Chondrocyte (in vitro differentiated cells): ENCODE measurements at regions not wholly inside any gene's neighbourhood (a gene's known extent, or its start where the extent isn't known, plus 50 kb on each side); places are given as distances from the start of the nearest gene placed in this dataset.
A peak's percentile ranks its signal among the peaks of the same experiment; 100 is the strongest.

Source experiments
- DNase-seq: peaks from one replicate; pipeline ENCODE4 v3.0.0; 2021; ENCODE audit warnings: mixed read lengths, low spot score
- H3K27ac Mint-ChIP-seq: one replicate; pipeline ENCODE4 v1.8.0; 2021; ENCODE audit warnings: mild to moderate bottlenecking, moderate library complexity, mixed read lengths; ENCODE audit not compliant: unreplicated experiment
- H3K27me3 Mint-ChIP-seq: 2 replicates; pipeline ENCODE4 v1.8.0; 2021; ENCODE audit warnings: low read depth, mixed read lengths
- H3K36me3 Mint-ChIP-seq: 2 replicates; pipeline ENCODE4 v1.8.0; 2021; ENCODE audit warnings: low read depth, mixed read lengths
- H3K4me1 Mint-ChIP-seq: 2 replicates; pipeline ENCODE4 v1.8.0; 2021; ENCODE audit warnings: low read depth, mild to moderate bottlenecking, mixed read lengths
- H3K4me3 Mint-ChIP-seq: one replicate; pipeline ENCODE4 v1.8.0; 2021; ENCODE audit warnings: mild to moderate bottlenecking, moderate library complexity, mixed read lengths; ENCODE audit not compliant: unreplicated experiment
- H3K9me3 Mint-ChIP-seq: 2 replicates; pipeline ENCODE4 v1.8.0; 2021; ENCODE audit warnings: low read depth, mixed read lengths
- TF ChIP-seq, protein P1 (sequence below): fragments of 200-600 bp; sonication (generic); IDR thresholded peaks from 2 replicates; pipeline ENCODE4 v1.5.0; 2021; ENCODE audit warnings: antibody characterized with exemption, mild to moderate bottlenecking, moderate library complexity

DNA sequence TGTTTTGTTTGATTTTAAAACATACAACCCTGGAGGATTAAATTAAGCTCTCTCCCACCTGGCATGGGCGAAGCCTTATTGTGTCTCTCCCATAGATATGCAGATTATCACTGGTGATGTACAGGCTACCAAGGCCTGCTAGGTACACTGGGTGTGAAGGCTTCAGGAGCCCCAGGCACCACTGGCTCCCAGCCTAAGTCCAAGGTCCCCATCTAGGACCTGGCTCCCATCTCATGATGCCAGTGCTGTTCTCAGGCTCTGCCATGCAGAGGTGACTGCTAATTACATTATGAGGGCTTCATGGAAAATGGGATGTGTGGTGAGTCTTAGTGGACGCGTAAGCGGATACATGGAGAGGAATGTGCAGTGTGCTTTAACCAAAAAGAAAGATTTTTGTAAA lies 201.2 kb upstream of the KLHL29 start:
- H3K4me3 Mint-ChIP-seq: no peak overlapping the region
- no peaks in the 10 kb centered on the region for H3K4me1 Mint-ChIP-seq
- H3K36me3 Mint-ChIP-seq: peaks cover 3% of the 10 kb centered on the region
- H3K27me3 Mint-ChIP-seq: peaks cover 5% of the 10 kb centered on the region
- H3K27ac Mint-ChIP-seq: no peak overlapping the region
- H3K9me3 Mint-ChIP-seq: peaks cover 19% of the 10 kb centered on the region
- TF ChIP-seq, protein P1, sequence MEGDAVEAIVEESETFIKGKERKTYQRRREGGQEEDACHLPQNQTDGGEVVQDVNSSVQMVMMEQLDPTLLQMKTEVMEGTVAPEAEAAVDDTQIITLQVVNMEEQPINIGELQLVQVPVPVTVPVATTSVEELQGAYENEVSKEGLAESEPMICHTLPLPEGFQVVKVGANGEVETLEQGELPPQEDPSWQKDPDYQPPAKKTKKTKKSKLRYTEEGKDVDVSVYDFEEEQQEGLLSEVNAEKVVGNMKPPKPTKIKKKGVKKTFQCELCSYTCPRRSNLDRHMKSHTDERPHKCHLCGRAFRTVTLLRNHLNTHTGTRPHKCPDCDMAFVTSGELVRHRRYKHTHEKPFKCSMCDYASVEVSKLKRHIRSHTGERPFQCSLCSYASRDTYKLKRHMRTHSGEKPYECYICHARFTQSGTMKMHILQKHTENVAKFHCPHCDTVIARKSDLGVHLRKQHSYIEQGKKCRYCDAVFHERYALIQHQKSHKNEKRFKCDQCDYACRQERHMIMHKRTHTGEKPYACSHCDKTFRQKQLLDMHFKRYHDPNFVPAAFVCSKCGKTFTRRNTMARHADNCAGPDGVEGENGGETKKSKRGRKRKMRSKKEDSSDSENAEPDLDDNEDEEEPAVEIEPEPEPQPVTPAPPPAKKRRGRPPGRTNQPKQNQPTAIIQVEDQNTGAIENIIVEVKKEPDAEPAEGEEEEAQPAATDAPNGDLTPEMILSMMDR: no peak
- no peak for DNase-seq

DNA sequence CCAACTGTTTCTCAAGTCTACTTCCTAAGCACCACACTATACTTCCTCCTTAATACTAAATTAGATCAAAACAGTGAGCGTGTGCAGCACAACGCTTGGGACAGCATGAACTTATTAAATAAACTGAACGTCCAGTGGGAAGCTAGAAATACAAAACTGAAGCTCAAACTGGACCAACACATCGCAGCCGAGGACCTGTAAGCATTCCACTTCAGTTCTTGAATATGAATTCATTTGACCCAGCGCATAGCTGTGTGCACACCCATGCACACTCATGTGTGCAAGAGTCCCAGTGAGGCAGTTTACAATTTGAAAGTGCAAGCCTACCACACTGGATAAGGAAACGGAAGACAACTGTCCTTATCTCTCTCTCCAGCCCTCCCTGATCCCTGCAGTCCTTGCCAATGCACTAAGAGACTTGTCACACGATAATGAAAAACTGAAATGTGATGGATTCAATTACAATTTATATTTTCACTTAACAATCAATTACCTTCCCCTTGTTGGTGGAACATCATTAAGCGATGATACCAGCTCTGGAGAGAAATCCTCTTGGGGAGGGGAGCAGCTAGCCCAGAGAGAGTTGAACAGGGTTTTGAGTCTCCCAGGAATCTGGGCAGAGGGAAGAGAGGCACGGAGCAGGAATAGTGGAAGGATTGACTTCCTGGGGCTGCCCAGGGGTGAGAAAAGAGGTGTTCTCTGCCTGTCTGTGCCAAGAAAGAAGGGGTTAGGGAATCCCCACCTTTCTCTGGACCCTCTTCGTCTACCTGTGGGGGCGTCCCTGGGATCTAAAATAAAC lies 186.5 kb upstream of the KLHL29 start:
- Mint-ChIP-seq H3K27me3 (peaks cover 17% of the 10 kb centered on the region), H3K4me1 (no peaks in the 10 kb centered on the region), H3K27ac (no peak overlapping the region), H3K4me3 (no peak overlapping the region), H3K9me3 (peaks cover 14% of the 10 kb centered on the region), H3K36me3 (peaks cover 4% of the 10 kb centered on the region)
- TF ChIP-seq, protein P1: no peak
- no peak for DNase-seq

DNA sequence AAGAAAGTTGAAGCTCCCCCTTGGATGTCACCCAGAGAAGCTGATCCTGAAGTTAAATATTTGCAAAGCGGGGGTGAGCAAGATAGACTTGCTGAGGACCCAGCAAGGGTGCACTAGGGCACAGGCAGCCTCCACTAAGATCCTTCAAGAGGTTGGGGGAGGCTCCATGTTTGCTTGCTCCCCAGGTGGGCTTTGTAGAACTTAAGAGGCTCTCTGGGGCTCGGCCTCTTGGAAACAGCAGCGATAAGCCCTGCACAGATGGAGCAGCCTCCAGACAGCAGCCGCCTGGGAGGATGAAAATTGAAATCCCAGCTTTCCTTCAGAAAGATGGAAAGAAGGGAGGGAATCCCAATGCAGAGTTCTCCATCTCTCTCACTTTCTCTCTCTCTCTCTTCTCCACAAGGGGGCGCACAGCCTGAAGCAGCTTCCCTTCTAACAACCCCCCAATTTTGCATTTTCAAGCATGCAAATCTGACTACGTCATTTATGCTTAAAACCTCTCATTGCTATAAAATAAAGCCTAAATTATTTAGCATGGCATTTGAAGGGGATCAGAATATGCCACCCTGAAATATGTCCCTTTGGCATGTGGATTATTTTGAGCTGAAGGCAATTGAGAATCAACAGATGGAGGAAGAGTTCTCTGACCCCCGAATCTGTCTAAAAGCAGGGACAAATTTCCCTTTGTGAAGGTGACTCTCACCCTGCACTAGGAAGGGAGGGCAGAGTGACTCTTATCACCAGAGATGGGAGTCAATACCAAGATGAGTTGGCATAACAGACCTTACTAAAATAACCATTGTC lies 185.7 kb upstream of the KLHL29 start:
- Mint-ChIP-seq H3K36me3 (peaks cover 4% of the 10 kb centered on the region), H3K4me3 (no peak overlapping the region), H3K27ac (no peak overlapping the region), H3K4me1 (peaks cover 1% of the 10 kb centered on the region), H3K27me3 (peaks cover 18% of the 10 kb centered on the region), H3K9me3 (peaks cover 14% of the 10 kb centered on the region)
- DNase-seq: no peak
- TF ChIP-seq, protein P1: peak; percentile 70

DNA sequence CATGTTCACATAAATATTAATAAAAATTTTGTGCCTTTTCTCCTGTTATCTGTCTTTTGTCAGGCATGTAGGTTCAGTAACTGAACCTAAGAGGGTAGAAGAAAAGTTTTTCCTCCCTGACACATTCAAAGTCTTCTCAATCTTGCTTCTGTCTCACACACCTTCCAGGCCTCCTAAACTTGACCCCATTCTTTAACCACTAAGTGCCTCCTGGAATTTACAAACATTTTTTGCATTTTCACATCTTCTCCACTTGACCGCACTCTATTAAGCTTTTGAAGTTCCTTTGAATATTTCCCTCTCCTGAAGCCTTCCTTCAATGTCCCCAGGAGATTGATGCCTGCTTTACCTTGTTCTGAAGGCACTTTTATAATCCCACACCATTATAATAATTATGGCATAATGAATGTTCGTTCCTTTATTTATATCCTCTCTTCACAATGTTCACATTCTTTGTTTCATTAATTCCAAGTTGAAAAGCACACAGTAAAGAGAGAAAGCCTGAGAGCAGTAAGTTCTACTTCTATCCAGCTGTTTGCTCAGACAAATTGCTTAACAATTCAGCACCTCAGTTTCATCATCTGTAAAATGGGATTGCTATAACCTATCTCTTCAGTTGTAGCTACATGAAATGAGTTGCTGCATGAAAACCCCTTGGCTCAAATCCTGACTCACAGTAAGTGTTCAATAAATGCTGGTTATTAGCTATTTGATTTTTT lies 184.8 kb upstream of the KLHL29 start:
- peaks cover 11% of the 10 kb centered on the region for H3K9me3 Mint-ChIP-seq
- peaks cover 4% of the 10 kb centered on the region for H3K36me3 Mint-ChIP-seq
- DNase-seq: no peak
- H3K27me3 Mint-ChIP-seq: peaks cover 11% of the 10 kb centered on the region
- TF ChIP-seq, protein P1: no peak
- peaks cover 6% of the 10 kb centered on the region for H3K4me1 Mint-ChIP-seq
- no peak overlapping the region for H3K4me3 Mint-ChIP-seq
- no peak overlapping the region for H3K27ac Mint-ChIP-seq

GRCh38 chr2:23200787-23201114 lies 184.2 kb upstream of the KLHL29 start:
- H3K27ac Mint-ChIP-seq: no peak overlapping the region
- H3K4me3 Mint-ChIP-seq: no peak overlapping the region
- peaks cover 6% of the 10 kb centered on the region for H3K4me1 Mint-ChIP-seq
- H3K9me3 Mint-ChIP-seq: peaks cover 10% of the 10 kb centered on the region
- no peak for DNase-seq
- H3K36me3 Mint-ChIP-seq: peaks cover 4% of the 10 kb centered on the region
- peaks cover 11% of the 10 kb centered on the region for H3K27me3 Mint-ChIP-seq
- TF ChIP-seq, protein P1: no peak
